Esophagus mucosa (tissue), 1 donor: ENCODE measurements at regions not wholly inside any gene's neighbourhood (a gene's known extent, or its start where the extent isn't known, plus 50 kb on each side); places are given as distances from the start of the nearest gene placed in this dataset.
"Not testable (repeated sequence)": the region's sequence is repeated elsewhere in the genome, so short reads cannot be mapped to it uniquely, and the experiment has no call there.

Source experiments
- ATAC-seq: fragments of 200-7000 bp; cut with Tn5 transposase; one replicate; pipeline ENCODE4 v1.9.1; 2020
- donor health status: DM: yes; HTN: yes; CAD: no.

DNA sequence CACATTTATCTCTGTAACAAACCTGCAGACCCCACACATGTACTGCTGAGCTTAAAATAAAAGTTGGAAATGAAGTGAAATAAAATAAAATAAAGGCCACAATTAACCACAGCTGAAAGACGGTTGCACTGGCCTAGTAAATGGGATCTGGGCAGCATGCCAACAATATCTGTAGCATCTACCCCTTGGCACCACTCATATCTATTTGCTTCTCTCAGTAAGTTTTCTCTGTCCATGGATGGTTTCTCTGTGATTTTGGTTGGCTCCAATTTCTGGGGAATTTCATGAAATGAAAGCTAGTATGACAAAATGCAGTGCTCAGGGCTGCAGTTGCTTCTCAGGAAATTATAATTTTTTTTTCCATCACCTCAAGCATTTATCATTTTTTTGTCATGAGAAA is 172.0 kb upstream of the IL15 start:
- ATAC-seq, result no peak

DNA sequence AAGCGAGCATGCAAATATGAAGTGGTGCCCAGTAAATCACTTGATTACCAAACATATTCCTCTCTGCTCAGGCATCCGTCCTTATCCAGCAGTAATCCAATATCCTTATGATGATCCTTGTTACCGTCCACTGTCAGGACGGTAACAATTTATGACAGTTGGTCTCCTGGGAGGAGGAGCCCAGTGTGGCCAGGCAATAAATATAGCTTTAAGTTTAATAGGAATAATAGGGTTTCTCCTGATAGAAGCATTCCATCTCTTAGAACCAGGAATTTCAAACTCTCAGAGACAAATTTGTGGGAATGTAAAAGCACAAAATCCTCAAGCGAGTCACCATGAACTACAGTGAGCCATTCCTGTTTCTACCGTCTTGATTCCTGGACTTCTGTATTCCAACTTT is 171.2 kb upstream of the IL15 start:
- no peak for ATAC-seq

- ATAC-seq, result peak; percentile 63
These were observed 169.2 kb upstream of the IL15 start for GRCh38 chr4:141467225-141467624.

- ATAC-seq, result no peak
These were observed 167.0 kb upstream of the IL15 start for GRCh38 chr4:141469392-141469791.

GRCh38 chr4:141473026-141473540 is 163.3 kb upstream of the IL15 start:
- no peak for ATAC-seq

- no peak for ATAC-seq
These were observed 162.4 kb upstream of the IL15 start for GRCh38 chr4:141473952-141474351.

DNA sequence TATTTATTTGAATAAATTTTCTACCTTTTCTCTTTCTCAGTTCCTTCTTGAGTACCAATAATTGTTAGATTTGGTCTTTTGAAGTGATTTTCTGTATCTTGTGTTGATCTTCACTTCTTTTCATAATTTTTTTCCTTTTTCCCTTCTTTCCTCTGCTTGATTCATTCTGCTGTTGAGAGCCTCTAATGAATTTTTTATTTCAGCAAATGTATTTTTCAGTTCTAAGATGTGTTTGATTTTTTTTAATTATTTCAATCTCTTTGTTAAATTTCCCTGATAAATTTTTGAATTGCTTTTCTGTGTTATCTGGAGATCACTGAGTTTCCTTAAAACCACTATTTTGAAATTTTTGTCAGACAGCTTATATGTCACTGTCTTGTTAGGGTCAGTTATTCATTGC is 155.4 kb upstream of the IL15 start:
- ATAC-seq, result no peak

GRCh38 chr4:141484298-141484697 is 152.1 kb upstream of the IL15 start:
- not testable (repeated sequence) for ATAC-seq

DNA sequence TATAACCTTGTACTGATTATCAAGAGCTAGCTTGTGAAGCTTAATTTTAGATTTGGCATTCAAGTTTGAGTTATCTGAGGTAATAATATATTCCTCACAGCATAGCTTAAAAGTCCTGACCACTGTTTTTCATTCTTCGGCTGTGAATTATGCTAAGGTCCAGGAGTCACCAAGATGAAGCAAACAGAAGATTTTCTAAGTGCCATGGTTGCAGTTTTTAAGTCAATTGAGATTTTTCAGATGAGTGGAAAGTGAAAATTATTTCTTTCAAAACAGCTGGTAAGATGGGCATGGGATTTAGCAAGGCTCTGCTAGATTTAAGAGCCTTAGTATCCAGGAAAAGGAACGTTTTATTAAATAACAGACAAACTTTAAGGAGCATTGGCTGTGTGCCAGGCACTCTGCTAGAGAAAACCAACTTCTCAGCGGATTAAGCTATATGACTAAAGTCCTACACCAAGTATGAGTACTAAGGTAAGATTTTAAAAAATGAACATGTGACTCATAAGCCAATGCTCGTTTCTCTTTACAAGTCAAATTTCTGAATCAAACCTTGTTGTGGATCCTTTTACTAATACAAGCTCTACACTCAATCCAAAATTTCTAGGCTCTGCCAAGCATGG is 149.9 kb upstream of the IL15 start:
- ATAC-seq, result peak; percentile 68

DNA sequence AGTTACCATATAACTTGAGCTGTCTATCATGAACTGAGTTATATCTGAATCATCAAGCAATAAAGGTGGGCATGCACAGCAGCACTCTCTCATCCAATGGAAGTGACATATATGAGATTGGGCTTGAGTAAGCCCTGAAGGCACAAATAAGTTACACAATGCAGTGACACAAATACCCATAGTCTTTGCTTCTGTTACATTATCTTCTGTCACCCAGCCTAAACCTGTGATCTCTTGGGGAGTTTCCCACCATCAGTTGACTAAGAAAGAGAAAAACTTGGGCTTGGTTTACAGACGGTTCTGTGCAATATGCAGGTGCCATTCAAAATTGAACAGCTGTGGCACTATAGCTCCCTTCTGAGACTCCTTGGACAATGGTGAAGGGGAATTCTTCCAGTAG is 138.8 kb upstream of the IL15 start:
- ATAC-seq, result no peak

- ATAC-seq, result no peak
These were observed 137.0 kb upstream of the IL15 start for GRCh38 chr4:141499261-141499853.

DNA sequence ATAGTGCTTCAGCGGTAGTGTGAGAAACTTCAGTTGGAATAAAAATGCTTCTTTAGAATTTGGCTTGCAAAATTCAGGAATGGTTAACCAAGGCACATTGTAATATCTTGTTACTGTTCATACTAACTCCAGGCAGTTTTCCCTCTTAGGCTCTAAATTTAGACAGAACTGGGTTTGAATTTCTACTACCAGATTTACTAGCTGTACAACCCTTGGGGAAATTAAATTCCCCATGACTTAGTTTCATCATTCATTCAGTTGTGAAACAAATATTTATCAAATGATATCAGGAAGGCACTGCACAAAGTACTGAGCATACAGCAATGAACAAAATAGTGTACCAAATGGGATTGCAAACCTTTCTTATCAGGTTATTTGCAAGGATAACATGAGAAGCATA is 135.0 kb upstream of the IL15 start:
- no peak for ATAC-seq

DNA sequence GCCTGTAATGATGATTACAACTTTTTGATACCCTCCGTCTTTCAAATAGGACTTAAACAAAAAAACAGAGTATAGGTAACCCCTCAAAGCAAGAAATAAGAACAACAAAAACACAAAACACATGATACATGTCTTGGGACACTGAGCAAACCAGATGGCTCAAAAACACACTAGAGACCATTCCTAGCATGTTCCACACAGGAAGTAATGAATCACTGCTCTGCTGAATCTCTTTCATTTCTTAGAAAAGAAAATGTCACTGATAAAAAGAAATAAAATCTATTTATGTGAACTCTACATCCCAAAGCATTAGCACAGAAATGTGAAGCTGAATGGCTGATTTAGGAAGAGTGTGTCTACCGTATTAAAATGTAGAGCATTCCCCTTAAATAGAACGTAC is 134.5 kb upstream of the IL15 start:
- no peak for ATAC-seq

DNA sequence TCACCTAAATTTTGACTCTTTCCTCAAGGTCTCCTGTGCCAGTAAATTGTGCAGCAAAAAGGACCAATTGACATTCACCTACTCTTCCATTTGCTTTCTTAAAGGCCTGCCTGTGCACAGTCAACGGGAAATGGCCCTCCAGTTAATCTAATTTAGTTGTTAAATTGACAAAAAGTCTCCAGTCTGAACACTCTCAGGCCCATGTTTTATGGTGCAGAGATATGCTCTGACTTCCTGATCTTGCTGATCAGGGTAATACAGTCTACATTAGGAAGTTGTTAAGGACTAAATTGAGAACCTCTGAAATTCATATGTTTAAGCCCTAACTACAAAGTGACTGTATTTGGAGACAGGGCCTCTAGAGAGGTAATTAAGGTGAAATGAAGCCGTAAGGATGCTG is 133.6 kb upstream of the IL15 start:
- ATAC-seq, result no peak

DNA sequence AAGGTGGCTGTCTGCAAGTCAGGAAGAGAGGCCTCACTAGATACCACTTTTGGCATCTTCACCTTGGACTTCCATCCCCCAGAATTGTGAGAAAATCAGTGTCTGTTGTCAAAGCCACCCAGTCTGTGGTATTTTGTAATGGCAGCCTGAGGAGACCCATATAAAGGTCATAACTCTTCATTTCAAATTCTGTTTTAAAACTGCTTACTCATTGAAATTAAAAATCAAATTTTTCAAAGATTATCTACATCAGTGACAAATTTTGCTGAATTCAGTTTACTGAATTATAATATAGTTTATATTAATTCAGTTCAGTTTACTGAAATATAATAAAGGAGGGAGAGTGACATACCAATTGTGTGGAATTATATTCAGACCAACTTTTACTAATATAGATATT is 133.1 kb upstream of the IL15 start:
- ATAC-seq, result no peak

DNA sequence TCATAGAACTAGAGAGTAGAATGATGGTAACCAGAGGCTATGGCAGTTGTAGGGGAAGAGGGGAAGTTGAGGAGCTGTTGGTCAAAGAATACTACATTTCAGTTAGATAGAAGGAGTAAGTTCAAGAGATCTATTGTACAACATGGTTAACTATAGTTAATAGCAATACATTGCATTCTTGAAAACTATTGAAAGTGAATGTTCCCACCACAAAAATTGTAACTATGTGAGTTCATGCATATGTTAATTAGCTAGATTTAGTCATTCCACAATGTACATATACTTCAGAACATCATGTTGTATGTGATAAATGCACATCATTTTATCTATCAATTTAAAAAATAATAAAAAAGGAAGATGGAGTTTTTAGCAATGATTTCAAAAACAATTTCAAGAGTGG is 125.3 kb upstream of the IL15 start:
- ATAC-seq, result no peak

DNA sequence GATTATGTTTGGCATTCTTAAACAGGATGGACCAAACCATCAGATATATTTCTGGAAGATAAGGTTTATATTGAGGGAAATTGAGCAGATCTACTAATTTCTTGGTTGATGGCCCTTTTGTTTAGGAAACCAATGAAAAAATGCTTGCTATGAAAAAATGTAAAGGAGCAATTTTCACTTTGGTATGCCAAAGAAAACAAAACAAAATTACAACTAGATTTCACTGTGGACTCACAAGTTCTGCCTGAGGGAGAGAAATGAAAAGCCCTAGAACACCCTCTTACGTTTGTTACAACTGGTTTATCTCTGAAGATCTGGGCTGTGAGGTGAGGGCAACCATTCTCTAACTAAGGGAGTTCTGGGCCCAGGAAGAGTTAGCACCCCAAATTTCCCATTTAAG is 122.5 kb upstream of the IL15 start:
- no peak for ATAC-seq

GRCh38 chr4:141518222-141518621 is 118.2 kb upstream of the IL15 start:
- no peak for ATAC-seq

DNA sequence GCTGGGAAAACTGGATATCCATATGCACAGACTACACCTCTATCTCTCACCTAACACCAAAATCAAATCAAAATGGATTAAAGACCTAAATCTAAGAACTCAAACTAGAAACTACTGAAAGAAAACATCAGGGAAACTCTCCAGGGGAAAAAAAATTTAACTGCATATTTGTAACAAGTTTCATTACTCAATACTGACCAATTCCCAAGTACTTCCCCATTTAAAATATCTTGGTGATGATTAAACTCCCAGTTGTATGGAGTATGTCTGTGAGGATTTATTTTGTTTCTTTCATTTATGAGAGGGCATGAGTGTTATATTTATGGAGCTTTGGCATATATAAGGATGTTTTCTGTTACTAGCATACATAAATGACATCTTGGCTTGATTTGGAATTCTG is 112.3 kb upstream of the IL15 start:
- no peak for ATAC-seq

DNA sequence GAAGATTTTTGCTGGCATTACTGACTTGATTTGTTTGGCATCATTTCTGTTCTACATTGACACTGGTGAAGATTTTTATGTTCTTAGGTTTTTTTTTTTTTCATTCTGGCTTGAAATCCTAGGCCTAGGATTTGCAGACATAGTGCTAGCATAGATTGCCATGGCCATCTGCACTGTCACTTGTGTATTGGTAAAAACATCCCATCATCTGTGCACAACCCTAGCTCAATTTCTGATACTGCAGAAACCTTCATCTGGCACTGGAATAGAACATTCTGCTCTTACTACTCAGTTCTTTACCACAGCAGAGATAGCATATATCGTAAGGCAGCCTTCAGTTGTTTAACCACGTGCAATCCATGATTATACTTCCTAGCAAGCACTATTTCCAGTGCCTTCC is 111.5 kb upstream of the IL15 start:
- ATAC-seq, result no peak

DNA sequence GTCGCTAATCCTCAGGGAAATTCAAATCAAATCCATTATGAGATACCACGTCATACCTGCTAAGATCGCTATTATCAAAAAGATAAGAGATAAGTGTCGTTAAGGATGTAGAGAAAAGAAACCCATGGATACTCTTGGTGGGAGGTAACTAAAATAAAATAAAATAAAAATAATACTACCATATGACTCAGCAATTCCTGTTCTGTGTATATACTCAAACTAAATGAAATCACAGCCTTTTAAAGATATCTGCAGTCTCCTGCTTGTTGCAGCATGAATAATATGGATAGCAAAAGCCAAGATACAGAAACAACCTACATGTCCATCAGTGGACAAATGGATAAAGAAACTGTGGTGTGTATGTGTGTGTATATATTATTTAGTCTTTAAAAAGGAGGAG is 105.8 kb upstream of the IL15 start:
- no peak for ATAC-seq

DNA sequence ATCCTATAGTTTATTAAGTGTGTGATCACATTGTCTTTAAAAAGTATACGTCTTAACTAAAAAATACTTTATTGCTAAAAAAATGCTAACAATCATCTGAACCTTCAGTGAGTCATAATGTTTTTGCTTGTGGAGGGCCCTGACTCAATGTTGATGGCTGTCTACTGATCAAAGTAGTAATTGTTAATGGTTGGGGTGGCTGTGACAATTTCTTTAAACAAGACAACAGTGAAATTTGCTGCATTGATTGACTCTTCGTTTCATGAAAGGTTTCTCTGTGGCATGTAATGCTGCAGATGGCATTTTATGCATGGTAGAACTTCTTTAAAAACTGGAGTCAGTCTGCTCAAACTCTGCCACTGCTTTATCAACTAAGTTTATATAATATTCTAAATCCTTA is 101.4 kb upstream of the IL15 start:
- no peak for ATAC-seq

- no peak for ATAC-seq
These were observed 98.4 kb upstream of the IL15 start for GRCh38 chr4:141538001-141538400.

DNA sequence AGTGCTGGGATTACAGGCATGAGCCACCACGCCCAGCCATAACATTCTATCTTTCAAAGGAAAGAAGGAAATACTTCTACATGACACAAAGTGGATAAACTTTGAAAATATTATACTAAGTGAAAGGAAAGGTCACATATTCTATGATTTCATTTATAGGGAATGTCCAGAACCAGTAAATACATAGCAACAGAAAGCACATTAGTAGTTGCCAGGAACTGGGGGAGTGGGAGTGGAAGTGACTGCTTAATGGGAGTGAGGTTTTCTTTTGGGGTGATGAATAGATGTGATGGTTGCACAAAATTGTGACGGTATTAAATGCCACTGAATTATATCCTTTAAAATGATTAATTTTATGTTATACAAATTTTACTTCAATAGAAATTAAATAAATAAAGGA is 95.7 kb upstream of the IL15 start:
- ATAC-seq, result no peak

DNA sequence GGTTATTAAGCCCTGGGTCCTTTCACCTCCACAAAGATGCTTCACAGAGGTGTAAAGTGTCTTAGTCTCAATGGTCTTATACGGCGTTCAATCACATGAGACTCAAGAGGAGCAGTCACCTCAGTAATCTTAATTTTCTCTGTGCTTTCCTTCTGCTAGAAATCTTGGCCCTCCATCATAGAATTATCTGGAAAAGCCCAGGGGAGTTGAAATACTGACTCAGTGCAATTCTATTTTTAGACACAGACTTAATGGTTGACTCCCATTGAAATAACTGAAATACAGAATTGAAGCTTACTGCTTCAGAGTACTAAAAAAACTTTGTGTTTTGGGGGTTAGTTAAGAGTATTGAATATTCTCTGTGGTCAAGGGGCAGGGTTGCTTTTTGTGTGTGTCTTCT is 94.5 kb upstream of the IL15 start:
- ATAC-seq, result no peak
